GM12892 (cell line): ENCODE measurements at regions not wholly inside any gene's neighbourhood (a gene's known extent, or its start where the extent isn't known, plus 50 kb on each side); places are given as distances from the start of the nearest gene placed in this dataset.

Experiments used
- DNase-seq: peaks from one replicate; pipeline ENCODE4 v3.0.0; 2011; ENCODE audit not compliant: insufficient read length
- FAIRE-seq: peaks from 2 replicates; lab custom pipeline; 2011; peaks lifted over from hg19 to GRCh38; lab: Jason Lieb, UNC
- POLR2A ChIP-seq: IDR thresholded peaks from 2 replicates; pipeline ENCODE4 v1.6.1; 2011; ENCODE audit warnings: low read depth, low read length, control low read depth
- POLR2AphosphoS5 ChIP-seq: IDR thresholded peaks from 2 replicates; pipeline ENCODE4 v1.6.1; 2011; ENCODE audit warnings: low read depth, low read length, control low read depth
- TAF1 ChIP-seq: IDR thresholded peaks from 2 replicates; pipeline ENCODE4 v1.6.1; 2011; ENCODE audit warnings: low read depth, mild to moderate bottlenecking, control low read depth, low read length, borderline replicate concordance

GRCh38 chr9:89862316-89862715 is 257.5 kb downstream of the GADD45G start:
- no peak for TF ChIP-seq TAF1
- DNase-seq (no peak), FAIRE-seq (no peak)

- FAIRE-seq (no peak), DNase-seq (no peak)
- no peak for TF ChIP-seq TAF1
- no peak for TF ChIP-seq POLR2A
- TF ChIP-seq POLR2AphosphoS5: no peak
These were observed 258.3 kb downstream of the GADD45G start for GRCh38 chr9:89863141-89863540.

- no peak for DNase-seq
- no peak for FAIRE-seq
- TF ChIP-seq POLR2AphosphoS5 (no peak), TAF1 (no peak), POLR2A (no peak)
These were observed 259.0 kb downstream of the GADD45G start for GRCh38 chr9:89863837-89864236.

- no peak for TF ChIP-seq TAF1
- no peak for TF ChIP-seq POLR2AphosphoS5
- no peak for TF ChIP-seq POLR2A
- no peak for FAIRE-seq
- DNase-seq: no peak
These were observed 259.4 kb downstream of the GADD45G start for GRCh38 chr9:89864257-89864656.

GRCh38 chr9:89864731-89865130 is 259.9 kb downstream of the GADD45G start:
- FAIRE-seq (no peak), DNase-seq (no peak)
- TF ChIP-seq POLR2AphosphoS5: no peak
- TF ChIP-seq POLR2A: no peak
- no peak for TF ChIP-seq TAF1

GRCh38 chr9:89865357-89865756 is 260.5 kb downstream of the GADD45G start:
- TF ChIP-seq POLR2A (no peak), POLR2AphosphoS5 (no peak), TAF1 (no peak)

GRCh38 chr9:89865981-89866380 is 261.2 kb downstream of the GADD45G start:
- FAIRE-seq (no peak), DNase-seq (no peak)
- no peak for TF ChIP-seq POLR2A
- no peak for TF ChIP-seq TAF1
- no peak for TF ChIP-seq POLR2AphosphoS5

More at GRCh38 chr9:89865357-89865756, 260.5 kb downstream of the GADD45G start:
- FAIRE-seq (no peak), DNase-seq (no peak)

GRCh38 chr9:89866701-89867100 is 261.9 kb downstream of the GADD45G start:
- DNase-seq: no peak
- TF ChIP-seq POLR2A: no peak
- FAIRE-seq: no peak

GRCh38 chr9:89868100-89868499 is 263.3 kb downstream of the GADD45G start:
- FAIRE-seq: no peak
- DNase-seq: no peak
- TF ChIP-seq POLR2A (no peak), TAF1 (no peak)

GRCh38 chr9:89869793-89870580 is 265.2 kb downstream of the GADD45G start:
- no peak for DNase-seq
- TF ChIP-seq POLR2A: no peak
- TF ChIP-seq POLR2AphosphoS5: no peak
- TF ChIP-seq TAF1: no peak
- no peak for FAIRE-seq

GRCh38 chr9:89871871-89872331 is 267.1 kb downstream of the GADD45G start:
- DNase-seq (no peak), FAIRE-seq (no peak)
- TF ChIP-seq POLR2A (no peak), POLR2AphosphoS5 (no peak), TAF1 (no peak)

GRCh38 chr9:89872426-89872912 is 267.7 kb downstream of the GADD45G start:
- TF ChIP-seq POLR2A: no peak
- no peak for TF ChIP-seq TAF1
- no peak for TF ChIP-seq POLR2AphosphoS5
- FAIRE-seq (no peak), DNase-seq (no peak)

GRCh38 chr9:89872913-89873707 is 268.3 kb downstream of the GADD45G start:
- TF ChIP-seq POLR2AphosphoS5 (no peak), TAF1 (no peak), POLR2A (no peak)
- no peak for FAIRE-seq

More at GRCh38 chr9:89872913-89873707, 268.3 kb downstream of the GADD45G start:
- no peak for DNase-seq
